Activated CD8-positive, alpha-beta T cell treated with anti-CD3 and anti-CD28 coated beads for 36 hours (primary cell): ENCODE measurements at regions not wholly inside any gene's neighbourhood (a gene's known extent, or its start where the extent isn't known, plus 50 kb on each side); places are given as distances from the start of the nearest gene placed in this dataset.

ENCODE experiments used
- ATAC-seq: fragments of 200-7000 bp; cut with Tn5 transposase; one replicate; pipeline ENCODE4 v1.10.0; 2021; ENCODE audit warnings: mild to moderate bottlenecking, moderate library complexity
- CTCF ChIA-PET: fragments of 350-600 bp; sonication (Branson Sonifier 250); formaldehyde crosslinking; loops from one replicate; lab custom pipeline; 2021; ENCODE audit warnings: antibody characterized with exemption; lab: Charles Lee
- POLR2A ChIA-PET: fragments of 350-600 bp; sonication (Branson Sonifier 250); formaldehyde crosslinking; loops from one replicate; lab custom pipeline; 2021; ENCODE audit warnings: antibody characterized with exemption; lab: Charles Lee
- DNase-seq: peaks from one replicate; pipeline ENCODE4 v3.0.0-alpha.2; 2020
- H3K27ac Mint-ChIP-seq: one replicate; pipeline ENCODE4 v1.8.0; 2021; ENCODE audit warnings: mild to moderate bottlenecking, mixed read lengths
- H3K27me3 Mint-ChIP-seq: one replicate; pipeline ENCODE4 v1.8.0; 2021; ENCODE audit warnings: mixed read lengths
- H3K36me3 Mint-ChIP-seq: one replicate; pipeline ENCODE4 v1.8.0; 2021; ENCODE audit warnings: low read depth, mixed read lengths
- H3K4me1 Mint-ChIP-seq: one replicate; pipeline ENCODE4 v1.8.0; 2021; ENCODE audit warnings: low read depth, mixed read lengths
- H3K4me3 Mint-ChIP-seq: one replicate; pipeline ENCODE4 v1.8.0; 2021; ENCODE audit warnings: mild to moderate bottlenecking, moderate library complexity, mixed read lengths
- H3K9me3 Mint-ChIP-seq: one replicate; pipeline ENCODE4 v1.8.0; 2021; ENCODE audit warnings: mixed read lengths
- intact Hi-C: fragments of 100-400 bp; cut with micrococcal nuclease; formaldehyde crosslinking; loops from one replicate; pipeline ENCODE4 v1.10.0; 2022
- TF ChIP-seq, protein P1 (sequence below): fragments of 200-600 bp; IDR thresholded peaks from one replicate; pipeline ENCODE4 v1.8.0; 2022; ENCODE audit warnings: antibody characterized with exemption, mild to moderate bottlenecking

GRCh38 chr7:136055266-136055665, 78.1 kb upstream of the MTPN start:
- H3K27me3 Mint-ChIP-seq, result no peaks in the 10 kb centered on the region
- H3K27ac Mint-ChIP-seq, result no peak overlapping the region
- no peaks in the 10 kb centered on the region for H3K36me3 Mint-ChIP-seq
- POLR2A ChIA-PET, result no interaction called here
- CTCF ChIA-PET, result no interaction called here
- no peak for ATAC-seq
- H3K4me3 Mint-ChIP-seq, result no peak overlapping the region
- no peaks in the 10 kb centered on the region for H3K9me3 Mint-ChIP-seq
- intact Hi-C loops, result no loop called here
- TF ChIP-seq, protein P1, sequence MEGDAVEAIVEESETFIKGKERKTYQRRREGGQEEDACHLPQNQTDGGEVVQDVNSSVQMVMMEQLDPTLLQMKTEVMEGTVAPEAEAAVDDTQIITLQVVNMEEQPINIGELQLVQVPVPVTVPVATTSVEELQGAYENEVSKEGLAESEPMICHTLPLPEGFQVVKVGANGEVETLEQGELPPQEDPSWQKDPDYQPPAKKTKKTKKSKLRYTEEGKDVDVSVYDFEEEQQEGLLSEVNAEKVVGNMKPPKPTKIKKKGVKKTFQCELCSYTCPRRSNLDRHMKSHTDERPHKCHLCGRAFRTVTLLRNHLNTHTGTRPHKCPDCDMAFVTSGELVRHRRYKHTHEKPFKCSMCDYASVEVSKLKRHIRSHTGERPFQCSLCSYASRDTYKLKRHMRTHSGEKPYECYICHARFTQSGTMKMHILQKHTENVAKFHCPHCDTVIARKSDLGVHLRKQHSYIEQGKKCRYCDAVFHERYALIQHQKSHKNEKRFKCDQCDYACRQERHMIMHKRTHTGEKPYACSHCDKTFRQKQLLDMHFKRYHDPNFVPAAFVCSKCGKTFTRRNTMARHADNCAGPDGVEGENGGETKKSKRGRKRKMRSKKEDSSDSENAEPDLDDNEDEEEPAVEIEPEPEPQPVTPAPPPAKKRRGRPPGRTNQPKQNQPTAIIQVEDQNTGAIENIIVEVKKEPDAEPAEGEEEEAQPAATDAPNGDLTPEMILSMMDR, result no peak
- no peak for DNase-seq
- H3K4me1 Mint-ChIP-seq, result no peaks in the 10 kb centered on the region

DNA sequence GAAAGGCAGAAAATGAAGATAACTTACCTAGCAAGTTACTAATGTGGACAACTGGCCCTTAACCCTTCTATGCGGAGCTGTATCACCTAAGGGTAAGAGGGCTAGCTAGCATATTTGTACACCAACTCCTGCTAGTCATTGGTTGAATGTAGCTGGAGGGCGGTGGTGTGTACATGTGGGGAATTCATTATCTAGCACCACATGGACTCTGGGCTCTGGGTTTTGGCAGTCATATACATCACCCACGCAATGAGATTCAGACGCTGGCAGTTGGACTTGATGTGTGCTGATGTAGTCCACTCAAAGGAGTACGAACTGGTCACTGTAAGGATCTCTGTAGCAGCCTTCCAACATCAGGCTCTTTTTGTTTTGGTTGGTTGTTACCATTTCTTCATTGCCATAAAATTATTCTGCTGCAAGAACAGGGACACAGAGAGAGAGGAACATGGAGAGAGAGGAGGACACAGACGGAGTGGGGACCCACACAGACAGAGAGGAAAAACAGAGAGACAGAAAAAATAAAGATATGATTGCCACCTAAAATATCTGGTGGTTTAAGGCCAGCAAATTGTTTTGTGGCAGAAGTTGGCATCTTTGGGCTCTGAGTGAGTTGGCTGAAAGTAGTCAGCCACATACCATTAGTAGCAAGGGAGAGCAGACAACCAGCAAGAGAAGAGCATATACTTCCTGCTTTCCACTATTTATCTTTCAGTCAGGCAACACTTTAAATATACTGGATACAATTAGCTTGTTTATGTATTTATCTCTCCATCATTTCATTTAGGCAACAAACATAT, 76.7 kb upstream of the MTPN start:
- no peaks in the 10 kb centered on the region for H3K4me1 Mint-ChIP-seq
- intact Hi-C loops, result no loop called here
- ChIA-PET POLR2A (interaction anchor here (1.0 kb wide), 1 partner anchor 36 kb away, joined by 3 read pairs; no protein-coding TSS in a partner anchor), CTCF (no interaction called here)
- ATAC-seq, result no peak
- H3K27me3 Mint-ChIP-seq, result no peaks in the 10 kb centered on the region
- H3K4me3 Mint-ChIP-seq, result no peak overlapping the region
- H3K36me3 Mint-ChIP-seq, result no peaks in the 10 kb centered on the region
- H3K9me3 Mint-ChIP-seq, result no peaks in the 10 kb centered on the region
- no peak overlapping the region for H3K27ac Mint-ChIP-seq
- TF ChIP-seq, protein P1, result no peak
- DNase-seq, result no peak

DNA sequence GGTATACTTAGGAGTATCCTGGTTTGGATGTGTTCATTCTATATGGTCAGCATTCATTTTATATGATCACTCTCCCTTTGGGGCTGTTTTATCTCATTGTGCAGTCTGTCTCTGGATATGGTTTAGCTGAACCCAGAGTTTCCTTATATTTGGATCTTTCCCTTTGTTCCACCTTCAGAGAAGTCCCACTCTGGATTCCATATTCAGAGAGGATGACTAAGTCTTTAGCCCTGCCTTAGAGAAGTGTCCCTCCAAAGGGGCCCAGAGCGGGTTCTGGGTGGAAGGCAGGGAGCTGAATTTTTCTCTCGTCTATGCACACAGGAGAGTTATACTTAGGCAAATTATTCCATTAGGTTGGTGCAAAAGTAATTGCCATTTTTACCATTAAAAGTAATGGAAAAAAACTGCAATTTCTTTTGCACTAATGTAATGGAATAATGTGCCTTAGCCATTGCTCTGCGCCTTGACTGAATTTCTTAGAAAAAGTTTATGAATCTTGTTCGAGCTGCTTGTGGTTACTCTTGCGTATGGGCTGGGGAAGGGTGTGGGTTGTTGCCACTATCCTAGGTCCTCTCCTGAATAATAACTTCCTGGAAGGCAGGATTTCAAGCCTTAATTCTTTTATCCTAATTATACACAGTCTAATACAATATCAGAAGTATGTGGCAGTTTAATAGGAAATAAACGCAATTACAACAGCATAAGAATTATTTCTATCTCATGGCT, 74.2 kb upstream of the MTPN start:
- DNase-seq (no peak), ATAC-seq (no peak)
- H3K27me3 Mint-ChIP-seq, result no peaks in the 10 kb centered on the region
- no peaks in the 10 kb centered on the region for H3K4me1 Mint-ChIP-seq
- H3K36me3 Mint-ChIP-seq, result peaks cover 3% of the 10 kb centered on the region
- TF ChIP-seq, protein P1, result no peak
- intact Hi-C loops, result no loop called here
- ChIA-PET CTCF (no interaction called here), POLR2A (no interaction called here)
- no peak overlapping the region for H3K27ac Mint-ChIP-seq
- no peak overlapping the region for H3K4me3 Mint-ChIP-seq
- H3K9me3 Mint-ChIP-seq, result peaks cover 2% of the 10 kb centered on the region

DNA sequence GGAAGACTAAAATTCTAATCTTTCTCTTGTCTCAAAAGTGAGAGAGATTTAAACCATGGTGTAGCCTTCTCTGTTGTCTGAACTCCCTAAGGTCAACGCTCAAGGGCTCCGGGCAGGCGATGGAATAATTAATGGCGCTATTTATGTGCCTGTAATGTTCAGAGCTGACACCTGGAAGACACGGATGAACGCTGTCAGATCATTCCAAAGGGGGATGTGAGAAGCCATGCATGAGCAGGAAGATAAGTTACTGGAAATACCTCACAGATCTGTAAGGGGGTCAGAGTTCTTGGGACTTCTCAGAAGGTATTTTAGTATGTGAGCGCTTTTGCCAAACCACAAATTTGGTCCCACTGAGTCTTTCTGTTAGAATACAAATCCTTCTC, 73.3 kb upstream of the MTPN start:
- TF ChIP-seq, protein P1, result no peak
- Mint-ChIP-seq H3K27ac (no peak overlapping the region), H3K4me1 (no peaks in the 10 kb centered on the region), H3K36me3 (peaks cover 3% of the 10 kb centered on the region), H3K27me3 (no peaks in the 10 kb centered on the region), H3K9me3 (peaks cover 2% of the 10 kb centered on the region), H3K4me3 (no peak overlapping the region)
- POLR2A ChIA-PET, result interaction anchor here (0.5 kb wide), 1 partner anchor 26 kb away, joined by 3 read pairs; no protein-coding TSS in a partner anchor
- DNase-seq (no peak), ATAC-seq (no peak)
- CTCF ChIA-PET, result no interaction called here
- intact Hi-C loops, result no loop called here
